ENCODE measurements at regions not wholly inside any gene's neighbourhood (a gene's known extent, or its start where the extent isn't known, plus 50 kb on each side); places are given as distances from the start of the nearest gene placed in this dataset.

- Mint-ChIP-seq H3K36me3 (no peaks in the 10 kb centered on the region), H3K27me3 (no peaks in the 10 kb centered on the region), H3K4me1 (no peaks in the 10 kb centered on the region), H3K9me3 (no peaks in the 10 kb centered on the region), H3K27ac (no peak overlapping the region), H3K4me3 (no peak overlapping the region)
- no peak for ATAC-seq
Measured at GRCh38 chr15:93296759-93297500, 207.9 kb upstream of the RGMA start.

GRCh38 chr15:93294896-93295295, 205.9 kb upstream of the RGMA start:
- H3K4me3 Mint-ChIP-seq, result no peak overlapping the region
- no peak overlapping the region for H3K27ac Mint-ChIP-seq
- no peak for ATAC-seq
- no peaks in the 10 kb centered on the region for H3K27me3 Mint-ChIP-seq
- no peaks in the 10 kb centered on the region for H3K4me1 Mint-ChIP-seq
- H3K9me3 Mint-ChIP-seq, result no peaks in the 10 kb centered on the region
- H3K36me3 Mint-ChIP-seq, result no peaks in the 10 kb centered on the region

GRCh38 chr15:93294066-93294465, 205.1 kb upstream of the RGMA start:
- Mint-ChIP-seq H3K4me3 (no peak overlapping the region), H3K27me3 (no peaks in the 10 kb centered on the region), H3K36me3 (no peaks in the 10 kb centered on the region), H3K4me1 (no peaks in the 10 kb centered on the region), H3K9me3 (no peaks in the 10 kb centered on the region), H3K27ac (no peak overlapping the region)
- no peak for ATAC-seq

- Mint-ChIP-seq H3K4me3 (no peak overlapping the region), H3K9me3 (no peaks in the 10 kb centered on the region), H3K27ac (no peak overlapping the region), H3K36me3 (no peaks in the 10 kb centered on the region), H3K4me1 (no peaks in the 10 kb centered on the region), H3K27me3 (no peaks in the 10 kb centered on the region)
- no peak for ATAC-seq
Measured at GRCh38 chr15:93291380-93291779, 202.4 kb upstream of the RGMA start.

GRCh38 chr15:93290618-93290946, 201.6 kb upstream of the RGMA start:
- Mint-ChIP-seq H3K27ac (no peak overlapping the region), H3K4me1 (no peaks in the 10 kb centered on the region), H3K4me3 (no peak overlapping the region), H3K9me3 (no peaks in the 10 kb centered on the region), H3K27me3 (no peaks in the 10 kb centered on the region), H3K36me3 (no peaks in the 10 kb centered on the region)
- ATAC-seq, result no peak

- Mint-ChIP-seq H3K27me3 (no peaks in the 10 kb centered on the region), H3K36me3 (no peaks in the 10 kb centered on the region), H3K4me1 (no peaks in the 10 kb centered on the region), H3K4me3 (no peak overlapping the region), H3K27ac (no peak overlapping the region), H3K9me3 (no peaks in the 10 kb centered on the region)
- no peak for ATAC-seq
Measured at GRCh38 chr15:93289941-93290617, 201.1 kb upstream of the RGMA start.

- H3K27me3 Mint-ChIP-seq, result no peaks in the 10 kb centered on the region
- H3K36me3 Mint-ChIP-seq, result no peaks in the 10 kb centered on the region
- H3K9me3 Mint-ChIP-seq, result peaks cover 2% of the 10 kb centered on the region
- ATAC-seq, result no peak
- no peak overlapping the region for H3K27ac Mint-ChIP-seq
- H3K4me1 Mint-ChIP-seq, result no peaks in the 10 kb centered on the region
- H3K4me3 Mint-ChIP-seq, result no peak overlapping the region
Measured at GRCh38 chr15:93288728-93289294, 199.8 kb upstream of the RGMA start.

- Mint-ChIP-seq H3K36me3 (no peaks in the 10 kb centered on the region), H3K4me3 (no peak overlapping the region), H3K9me3 (peaks cover 2% of the 10 kb centered on the region), H3K27ac (no peak overlapping the region), H3K4me1 (no peaks in the 10 kb centered on the region), H3K27me3 (no peaks in the 10 kb centered on the region)
- ATAC-seq, result no peak
Measured at GRCh38 chr15:93286446-93286845, 197.4 kb upstream of the RGMA start.

- peaks cover 1% of the 10 kb centered on the region for H3K27me3 Mint-ChIP-seq
- peaks cover 2% of the 10 kb centered on the region for H3K9me3 Mint-ChIP-seq
- no peaks in the 10 kb centered on the region for H3K36me3 Mint-ChIP-seq
- H3K4me3 Mint-ChIP-seq, result no peak overlapping the region
- no peaks in the 10 kb centered on the region for H3K4me1 Mint-ChIP-seq
- ATAC-seq, result no peak
- no peak overlapping the region for H3K27ac Mint-ChIP-seq
Measured at GRCh38 chr15:93283854-93284253, 194.8 kb upstream of the RGMA start.

GRCh38 chr15:93282808-93283207, 193.8 kb upstream of the RGMA start:
- no peak for ATAC-seq
- Mint-ChIP-seq H3K9me3 (peaks cover 2% of the 10 kb centered on the region), H3K27ac (no peak overlapping the region), H3K4me1 (no peaks in the 10 kb centered on the region), H3K27me3 (peaks cover 10% of the 10 kb centered on the region), H3K4me3 (no peak overlapping the region), H3K36me3 (no peaks in the 10 kb centered on the region)

GRCh38 chr15:93278783-93279182, 189.8 kb upstream of the RGMA start:
- Mint-ChIP-seq H3K9me3 (no peaks in the 10 kb centered on the region), H3K27me3 (peaks cover 10% of the 10 kb centered on the region), H3K4me1 (no peaks in the 10 kb centered on the region), H3K4me3 (no peak overlapping the region), H3K27ac (no peak overlapping the region), H3K36me3 (no peaks in the 10 kb centered on the region)
- no peak for ATAC-seq

- Mint-ChIP-seq H3K4me1 (no peaks in the 10 kb centered on the region), H3K36me3 (no peaks in the 10 kb centered on the region), H3K27ac (no peak overlapping the region), H3K27me3 (peaks cover 10% of the 10 kb centered on the region), H3K9me3 (no peaks in the 10 kb centered on the region), H3K4me3 (no peak overlapping the region)
- no peak for ATAC-seq
Measured at GRCh38 chr15:93278006-93278405, 189.0 kb upstream of the RGMA start.

GRCh38 chr15:93274257-93274656, 185.2 kb upstream of the RGMA start:
- no peak overlapping the region for H3K4me3 Mint-ChIP-seq
- no peak overlapping the region for H3K27ac Mint-ChIP-seq
- H3K9me3 Mint-ChIP-seq, result peaks cover 14% of the 10 kb centered on the region
- no peaks in the 10 kb centered on the region for H3K4me1 Mint-ChIP-seq
- ATAC-seq, result no peak
- peaks cover 10% of the 10 kb centered on the region for H3K27me3 Mint-ChIP-seq
- no peaks in the 10 kb centered on the region for H3K36me3 Mint-ChIP-seq

- ATAC-seq, result no peak
- Mint-ChIP-seq H3K27me3 (no peaks in the 10 kb centered on the region), H3K4me3 (no peak overlapping the region)
Measured at GRCh38 chr15:93271871-93272270, 182.9 kb upstream of the RGMA start.

GRCh38 chr15:93270937-93271467, 182.0 kb upstream of the RGMA start:
- Mint-ChIP-seq H3K36me3 (no peaks in the 10 kb centered on the region), H3K4me1 (no peaks in the 10 kb centered on the region), H3K4me3 (no peak overlapping the region), H3K27ac (no peak overlapping the region), H3K9me3 (peaks cover 17% of the 10 kb centered on the region), H3K27me3 (no peaks in the 10 kb centered on the region)
- no peak for ATAC-seq

More at GRCh38 chr15:93271871-93272270, 182.9 kb upstream of the RGMA start:
- no peak overlapping the region for H3K27ac Mint-ChIP-seq
- no peaks in the 10 kb centered on the region for H3K36me3 Mint-ChIP-seq
- peaks cover 17% of the 10 kb centered on the region for H3K9me3 Mint-ChIP-seq
- H3K4me1 Mint-ChIP-seq, result no peaks in the 10 kb centered on the region

- ATAC-seq, result no peak
- H3K27me3 Mint-ChIP-seq, result no peaks in the 10 kb centered on the region
- H3K4me3 Mint-ChIP-seq, result no peak overlapping the region
- no peaks in the 10 kb centered on the region for H3K36me3 Mint-ChIP-seq
- peaks cover 19% of the 10 kb centered on the region for H3K9me3 Mint-ChIP-seq
- H3K4me1 Mint-ChIP-seq, result no peaks in the 10 kb centered on the region
- H3K27ac Mint-ChIP-seq, result no peak overlapping the region
Measured at GRCh38 chr15:93268066-93268465, 179.1 kb upstream of the RGMA start.

Data from stimulated activated memory B cell treated with anti-CD40 and anti-IgM and Interleukin-4, amounts not matched to agents 10 μg/mL and 1 μg/mL and 100 μg/mL, for 72 hours (primary cell).